HepG2 (cell line): ENCODE measurements at regions not wholly inside any gene's neighbourhood (a gene's known extent, or its start where the extent isn't known, plus 50 kb on each side); places are given as distances from the start of the nearest gene placed in this dataset.

Source experiments
- BCL3 ChIP-seq: sonication (generic); formaldehyde crosslinking; IDR thresholded peaks from 2 replicates; pipeline ENCODE4 v1.5.1; 2020; ENCODE audit warnings: mild to moderate bottlenecking, missing genetic modification reagents, moderate library complexity
- CEBPG ChIP-seq: IDR thresholded peaks from 2 replicates; pipeline ENCODE4 v1.6.1; 2016
- DNMT1 ChIP-seq: sonication (generic); formaldehyde crosslinking; IDR thresholded peaks from 2 replicates; pipeline ENCODE4 v1.5.1; 2020; ENCODE audit warnings: mild to moderate bottlenecking, missing genetic modification reagents
- GPN1 ChIP-seq: sonication (generic); formaldehyde crosslinking; IDR thresholded peaks from 2 replicates; pipeline ENCODE4 v1.5.1; 2020; ENCODE audit warnings: missing genetic modification reagents, borderline replicate concordance
- JARID2 ChIP-seq: sonication (generic); formaldehyde crosslinking; IDR thresholded peaks from 2 replicates; pipeline ENCODE4 v1.8.1; 2023; ENCODE audit warnings: missing genetic modification reagents, inconsistent platforms; ENCODE audit not compliant: insufficient replicate concordance
- KDM1A ChIP-seq: IDR thresholded peaks from 2 replicates; pipeline ENCODE4 v1.6.1; 2016; ENCODE audit warnings: missing compliant biosample characterization
- MBD4 ChIP-seq: IDR thresholded peaks from 2 replicates; pipeline ENCODE4 v1.6.1; 2012; ENCODE audit warnings: low read length, inconsistent platforms, borderline replicate concordance
- NFRKB ChIP-seq: fragments of 450-650 bp; IDR thresholded peaks from 2 replicates; pipeline ENCODE4 v1.6.1; 2017
- NPAS2 ChIP-seq: sonication (generic); formaldehyde crosslinking; IDR thresholded peaks from 2 replicates; pipeline ENCODE4 v1.8.0; 2022; ENCODE audit warnings: mild to moderate bottlenecking, missing genetic modification reagents, borderline replicate concordance
- RBM22 ChIP-seq: fragments of 200-400 bp; formaldehyde crosslinking; optimal IDR thresholded peaks from 2 replicates; pipeline ENCODE3; 2017; ENCODE audit warnings: mild to moderate bottlenecking, low read length, moderate library complexity
- SNAPC2 ChIP-seq: sonication (generic); formaldehyde crosslinking; IDR thresholded peaks from 2 replicates; pipeline ENCODE4 v1.8.1; 2022; ENCODE audit warnings: mild to moderate bottlenecking, missing genetic modification reagents
- SOX13 ChIP-seq, 3 experiments: fragments of 450-650 bp in 1 of 3; sonication (generic) in 1 of 3; formaldehyde crosslinking in 1 of 3; IDR thresholded peaks in 2 of 3; conservative IDR thresholded peaks in 1 of 3; 2 replicates each; pipeline versions ENCODE4 v1.5.0 to v1.6.1; 2016 to 2020; ENCODE audit warnings: antibody characterized with exemption in 1 of 3, mild to moderate bottlenecking in 1 of 3, missing compliant biosample characterization in 1 of 3, missing genetic modification reagents in 1 of 3, moderate library complexity in 1 of 3
- SUZ12 ChIP-seq: fragments of 150-350 bp; IDR thresholded peaks from 2 replicates; pipeline ENCODE4 v1.6.1; 2014; ENCODE audit warnings: low read depth, low read length
- TBL1XR1 ChIP-seq: fragments of 150-350 bp; IDR thresholded peaks from 2 replicates; pipeline ENCODE4 v1.6.1; 2014; ENCODE audit warnings: borderline replicate concordance, low read length; ENCODE audit not compliant: partially characterized antibody
- ZBTB1 ChIP-seq: sonication (generic); formaldehyde crosslinking; IDR thresholded peaks from 2 replicates; pipeline ENCODE4 v1.4.0; 2020; ENCODE audit warnings: missing genetic modification reagents, borderline replicate concordance
- ZBTB26 ChIP-seq: IDR thresholded peaks from 2 replicates; pipeline ENCODE4 v1.6.1; 2016; ENCODE audit warnings: missing compliant biosample characterization, missing genetic modification reagents, borderline replicate concordance
- ZFP36L1 ChIP-seq: sonication (generic); formaldehyde crosslinking; IDR thresholded peaks from 2 replicates; pipeline ENCODE4 v1.8.0; 2022; ENCODE audit warnings: mild to moderate bottlenecking, missing genetic modification reagents, moderate library complexity
- ZFP91 ChIP-seq: sonication (generic); formaldehyde crosslinking; IDR thresholded peaks from 2 replicates; pipeline ENCODE4 v1.9.0; 2022; ENCODE audit warnings: missing genetic modification reagents, mild to moderate bottlenecking, borderline replicate concordance
- ZNF33A ChIP-seq: sonication (generic); formaldehyde crosslinking; IDR thresholded peaks from 2 replicates; pipeline ENCODE4 v1.5.1; 2020; ENCODE audit warnings: missing genetic modification reagents, mild to moderate bottlenecking, moderate library complexity, borderline replicate concordance
- ZNF503 ChIP-seq: sonication (generic); formaldehyde crosslinking; IDR thresholded peaks from 2 replicates; pipeline ENCODE4 v1.4.0; 2020; ENCODE audit warnings: missing genetic modification reagents
- ZNF513 ChIP-seq: sonication (generic); formaldehyde crosslinking; conservative IDR thresholded peaks from 2 replicates; pipeline ENCODE4 v1.5.0; 2020; ENCODE audit warnings: missing genetic modification reagents
- ZNF792 ChIP-seq: IDR thresholded peaks from 2 replicates; pipeline ENCODE4 v1.6.1; 2016
- ZNF841 ChIP-seq: sonication (generic); formaldehyde crosslinking; IDR thresholded peaks from 2 replicates; pipeline ENCODE4 v1.8.1; 2023; ENCODE audit warnings: missing genetic modification reagents, borderline replicate concordance

- TF ChIP-seq JARID2 (no peak), SUZ12 (0 out of 2 replicates have a peak, but pooled peaks have one; percentile 4), RBM22 (no peak), ZNF792 (CRISPR knock-in tag) (no peak), ZNF841 (no peak), BCL3 (no peak), ZBTB1 (CRISPR knock-in tag) (no peak), MBD4 (no peak), DNMT1 (CRISPR knock-in tag) (no peak), ZNF513 (CRISPR knock-in tag) (no peak), SNAPC2 (CRISPR knock-in tag) (no peak), ZNF33A (CRISPR knock-in tag) (no peak), KDM1A (CRISPR knock-in tag) (no peak), ZFP91 (CRISPR knock-in tag) (peak; percentile 46; the same call in 1 of the 2 replicates), ZNF503 (CRISPR knock-in tag) (no peak), ZBTB26 (no peak), CEBPG (no peak), NFRKB (no peak), NPAS2 (CRISPR knock-in tag) (no peak), GPN1 (CRISPR knock-in tag) (no peak), ZFP36L1 (CRISPR knock-in tag) (no peak), SOX13 (IDR thresholded peaks at IDR 0.05) (no peak), SOX13 (CRISPR knock-in tag; conservative IDR thresholded peaks at IDR 0.05 in 1 of 2, IDR thresholded peaks at IDR 0.05 in 1 of 2) (no peak), TBL1XR1 (no peak)
Observed at GRCh38 chr20:59525500-59526241, 78.7 kb upstream of the PHACTR3 start (continued).
